Effector CD4-positive, alpha-beta T cell (primary cell): ENCODE measurements at regions not wholly inside any gene's neighbourhood (a gene's known extent, or its start where the extent isn't known, plus 50 kb on each side); places are given as distances from the start of the nearest gene placed in this dataset.
"Not testable (repeated sequence)": the region's sequence is repeated elsewhere in the genome, so short reads cannot be mapped to it uniquely, and the experiment has no call there.

Source experiments
- DNase-seq: peaks from one replicate; pipeline ENCODE4 v3.0.0-alpha.2; 2020

DNA sequence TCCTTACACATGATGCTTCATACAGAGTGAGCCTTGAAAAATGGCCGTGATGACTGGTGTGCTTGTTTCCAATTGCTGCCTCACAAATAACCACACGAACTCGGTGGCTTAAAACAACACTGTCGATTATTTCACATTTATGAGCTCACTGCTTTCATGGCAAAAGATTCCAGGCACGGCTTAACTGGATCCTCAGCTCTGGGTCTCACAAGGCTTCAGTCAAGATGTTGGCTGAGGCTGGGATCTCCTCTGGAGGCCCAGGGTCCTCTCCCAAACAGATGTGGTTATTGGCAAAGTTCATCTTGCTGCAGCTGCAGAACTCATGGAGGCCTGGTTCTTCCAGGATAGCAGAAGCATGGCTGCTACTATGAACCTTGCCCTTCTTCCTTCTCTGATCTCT is 144.6 kb downstream of the TFAP2C start:
- DNase-seq: no peak

DNA sequence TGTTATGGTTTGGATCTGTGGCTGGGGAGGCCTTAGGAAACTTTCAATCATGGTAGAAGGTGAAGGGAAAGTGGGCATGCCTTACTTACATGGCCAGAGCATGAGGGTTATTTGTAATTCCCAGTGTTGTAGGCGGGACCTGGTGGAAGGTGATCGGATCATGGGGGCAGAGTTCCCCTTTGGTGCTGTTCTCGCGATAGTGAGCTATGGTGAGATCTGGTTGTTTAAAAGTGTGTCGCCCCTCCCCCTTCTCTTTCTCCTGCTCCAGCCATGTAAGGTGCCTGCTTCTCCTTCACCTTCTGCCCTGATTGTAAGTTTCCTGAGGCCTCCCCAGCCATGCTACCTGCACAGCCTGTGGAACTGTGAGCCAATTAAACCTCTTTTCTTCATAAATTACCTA is 145.8 kb downstream of the TFAP2C start:
- no peak for DNase-seq

DNA sequence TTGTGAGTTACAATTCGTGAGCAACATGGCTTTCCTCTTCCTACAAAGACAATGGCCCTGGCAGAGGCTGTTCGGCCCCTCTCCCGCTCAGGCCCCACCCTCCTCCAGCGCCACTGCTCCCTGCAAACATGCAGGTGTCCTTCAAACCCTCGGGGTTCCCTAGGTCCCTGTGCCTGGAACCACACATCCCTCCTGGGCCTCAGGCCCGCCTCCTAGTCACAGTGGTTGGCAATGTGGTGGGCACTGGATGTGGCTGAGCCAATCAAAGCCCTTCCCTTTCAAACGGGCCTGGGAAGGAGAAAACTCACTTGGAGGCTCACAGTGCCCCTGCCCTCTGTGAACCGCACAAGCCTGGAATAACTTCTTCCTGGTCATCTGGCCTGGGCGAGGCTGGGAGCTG is 147.2 kb downstream of the TFAP2C start:
- no peak for DNase-seq

DNA sequence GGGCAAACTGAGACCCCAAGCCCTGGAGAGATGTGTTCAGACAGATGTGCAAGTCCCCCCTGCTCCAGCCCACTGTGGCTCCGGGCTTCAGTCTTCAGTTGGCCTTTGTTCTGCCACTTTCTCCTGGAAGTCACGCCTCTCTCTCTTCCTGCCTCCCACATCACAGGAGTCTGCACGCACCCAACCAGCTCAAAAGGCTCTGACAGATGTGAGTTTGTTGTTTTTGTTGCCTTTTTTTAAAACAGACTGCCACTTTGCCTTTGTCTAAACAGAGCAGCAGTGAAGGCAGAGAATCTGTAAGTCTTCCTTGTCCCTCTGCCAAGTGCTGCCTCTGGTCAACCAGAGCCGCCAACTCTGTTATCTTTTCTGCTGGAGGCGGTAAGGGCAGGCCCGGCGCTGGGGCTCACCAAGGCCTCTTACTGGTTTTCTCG is 149.7 kb downstream of the TFAP2C start:
- no peak for DNase-seq

DNA sequence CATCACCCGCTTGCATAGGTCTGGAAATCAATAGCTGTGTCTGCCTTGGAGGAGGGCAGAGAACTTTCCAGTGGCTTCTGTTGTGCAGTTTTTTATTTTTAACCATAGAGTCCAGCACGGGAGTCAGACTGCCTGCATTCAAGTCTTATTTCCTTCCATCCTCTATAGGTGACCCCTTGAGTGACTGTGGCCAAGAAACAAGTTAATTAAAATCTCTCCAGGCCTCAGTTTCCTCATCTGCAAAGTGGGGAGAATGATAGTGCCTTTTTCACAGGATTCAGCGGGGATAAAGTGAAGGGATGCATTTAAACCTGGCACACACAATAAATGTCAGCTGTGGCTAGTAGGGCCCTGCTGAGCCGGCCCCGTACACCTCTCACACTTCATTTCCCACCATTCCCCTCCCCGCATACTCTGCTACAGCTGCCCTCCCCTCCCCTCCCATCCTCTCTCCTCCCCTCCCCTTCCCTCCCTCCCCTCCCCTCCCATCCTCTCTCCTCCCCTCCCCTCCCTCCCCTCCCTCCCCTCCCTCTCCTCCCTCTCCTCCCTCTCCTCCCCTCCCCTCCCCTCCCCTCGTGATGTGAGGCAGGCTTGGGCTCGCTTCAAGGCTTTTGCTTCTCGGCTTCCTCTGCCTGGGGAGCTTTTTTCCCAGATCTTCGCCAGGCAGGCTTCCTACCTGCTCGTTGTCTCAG is 150.5 kb downstream of the TFAP2C start:
- no peak for DNase-seq

DNA sequence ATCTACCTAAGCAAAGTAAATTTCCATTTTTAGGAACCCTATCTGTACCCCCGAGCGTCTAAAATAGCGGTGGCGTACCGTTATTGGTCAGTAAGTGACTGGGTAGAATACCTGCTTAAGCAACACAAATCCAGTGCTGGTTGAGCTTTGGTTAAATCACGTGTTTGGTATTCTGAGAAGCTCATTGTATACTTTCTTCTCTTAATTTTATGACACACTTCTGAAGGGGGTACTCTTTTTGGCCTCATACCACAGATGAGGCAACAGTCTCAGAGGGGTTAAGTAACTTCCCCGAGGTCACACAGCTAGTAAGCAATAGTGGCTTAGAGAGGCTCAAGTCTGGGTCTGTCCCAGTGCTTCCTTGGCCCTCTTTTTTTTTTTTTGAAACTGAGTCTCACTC is 151.2 kb downstream of the TFAP2C start:
- no peak for DNase-seq

DNA sequence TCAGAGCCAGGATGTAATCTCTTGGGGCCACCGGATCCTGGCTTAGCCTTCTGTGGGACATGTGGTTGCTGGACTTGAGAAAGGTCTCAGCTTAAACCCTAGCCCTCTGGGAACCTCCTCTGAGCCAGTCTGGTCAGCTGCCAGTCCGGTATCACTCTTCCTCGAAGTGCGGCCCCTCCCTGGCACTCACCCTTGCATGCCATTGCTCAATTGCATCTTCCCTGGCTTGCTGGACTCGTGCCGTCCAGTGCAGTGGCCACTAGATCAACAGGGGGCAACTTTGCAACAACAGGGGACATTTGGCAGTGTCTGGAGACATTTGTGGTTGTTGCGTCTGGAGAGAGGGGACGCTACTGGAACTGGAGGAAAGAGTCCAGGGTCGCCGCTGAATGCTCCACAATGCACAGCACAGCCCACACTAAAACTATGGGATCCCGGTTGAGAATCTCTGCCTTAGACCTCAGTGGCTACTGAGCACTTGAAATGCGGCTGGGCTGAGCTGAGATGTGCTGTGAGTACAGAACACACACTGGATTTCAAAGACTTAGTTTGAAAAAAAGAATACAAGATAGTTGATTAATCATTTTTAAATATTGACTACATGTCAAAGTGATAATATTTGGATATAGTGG is 152.1 kb downstream of the TFAP2C start:
- DNase-seq: no peak

DNA sequence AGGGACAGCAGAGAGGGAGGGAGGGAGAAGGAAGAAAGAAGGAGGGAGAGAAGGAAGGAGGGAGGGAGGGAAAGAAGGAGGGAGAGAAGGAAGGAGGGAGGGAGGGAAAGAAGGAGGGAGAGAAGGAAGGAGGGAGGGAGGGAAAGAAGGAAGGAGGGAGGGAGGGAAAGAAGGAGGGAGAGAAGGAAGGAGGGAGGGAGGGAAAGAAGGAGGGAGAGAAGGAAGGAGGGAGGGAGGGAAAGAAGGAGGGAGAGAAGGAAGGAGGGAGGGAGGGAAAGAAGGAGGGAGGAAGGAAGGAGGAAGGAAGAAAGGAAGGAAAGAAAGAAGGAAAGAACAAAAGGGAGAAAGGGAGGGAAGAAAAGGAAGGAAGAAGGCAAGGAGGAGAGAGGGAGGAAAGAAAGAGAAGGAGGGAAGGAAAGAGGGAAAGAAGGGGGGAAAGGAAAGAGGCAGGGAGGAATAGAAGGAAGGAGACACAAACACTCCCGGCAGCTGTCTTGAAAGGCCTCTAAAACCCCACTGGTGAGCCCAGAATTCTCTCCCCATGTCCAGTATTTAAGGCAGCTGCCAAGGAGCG is 153.0 kb downstream of the TFAP2C start:
- DNase-seq: not testable (repeated sequence)

DNA sequence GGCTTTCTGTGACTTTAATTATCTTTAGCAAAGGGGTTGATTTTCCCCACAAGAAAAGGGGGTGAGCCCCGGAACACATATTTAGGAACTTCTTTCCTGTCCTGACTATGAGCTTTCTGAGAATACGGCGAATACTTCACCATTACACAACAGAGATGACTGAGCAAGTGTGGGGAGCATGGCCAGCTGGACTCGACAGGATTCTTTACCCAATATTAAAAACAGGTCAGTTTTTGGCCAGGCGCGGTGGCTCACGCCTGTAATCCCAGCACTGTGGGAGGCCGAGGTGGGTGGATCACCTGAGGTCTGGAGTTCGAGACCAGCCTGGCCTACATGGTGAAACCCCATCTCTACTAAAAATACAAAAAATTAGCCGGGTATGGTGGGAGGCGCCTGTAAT is 153.7 kb downstream of the TFAP2C start:
- not testable (repeated sequence) for DNase-seq

DNA sequence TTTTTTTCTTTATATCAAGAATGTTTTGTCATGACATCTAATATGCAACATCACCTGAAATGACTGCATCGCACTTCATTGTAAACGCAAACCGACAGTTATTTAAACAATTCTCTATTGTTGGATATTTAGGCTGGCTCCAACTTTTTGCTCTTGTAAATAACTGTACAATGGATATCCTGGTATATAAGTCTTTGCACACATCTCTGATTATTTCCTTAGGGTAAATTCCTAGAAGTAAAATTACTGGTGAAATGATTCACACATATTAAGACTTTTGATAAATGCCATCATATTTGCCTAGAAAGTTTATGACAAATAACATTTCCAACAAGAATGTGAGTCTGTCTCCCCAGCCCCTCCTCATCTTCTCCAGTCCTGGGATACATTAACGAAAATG is 154.7 kb downstream of the TFAP2C start:
- DNase-seq: no peak

DNA sequence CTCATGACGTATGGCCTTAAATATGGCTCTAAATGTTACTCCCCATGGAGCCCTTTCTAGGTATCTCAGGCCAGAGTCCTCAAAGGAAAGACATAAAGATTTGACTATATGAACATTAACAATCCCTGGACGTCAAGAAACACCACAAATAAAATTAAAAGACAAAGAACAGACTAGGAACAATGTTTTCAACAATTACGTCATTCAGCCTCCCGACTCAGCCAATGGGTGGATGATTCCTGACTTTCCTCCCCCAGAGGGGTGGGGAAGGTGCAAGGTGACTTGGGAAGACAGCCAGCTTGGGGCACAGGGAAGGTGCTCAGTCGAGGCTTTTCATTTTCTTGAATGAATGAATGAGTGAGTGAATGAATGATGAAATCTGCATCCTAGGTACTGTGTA is 157.4 kb downstream of the TFAP2C start:
- DNase-seq: no peak

DNA sequence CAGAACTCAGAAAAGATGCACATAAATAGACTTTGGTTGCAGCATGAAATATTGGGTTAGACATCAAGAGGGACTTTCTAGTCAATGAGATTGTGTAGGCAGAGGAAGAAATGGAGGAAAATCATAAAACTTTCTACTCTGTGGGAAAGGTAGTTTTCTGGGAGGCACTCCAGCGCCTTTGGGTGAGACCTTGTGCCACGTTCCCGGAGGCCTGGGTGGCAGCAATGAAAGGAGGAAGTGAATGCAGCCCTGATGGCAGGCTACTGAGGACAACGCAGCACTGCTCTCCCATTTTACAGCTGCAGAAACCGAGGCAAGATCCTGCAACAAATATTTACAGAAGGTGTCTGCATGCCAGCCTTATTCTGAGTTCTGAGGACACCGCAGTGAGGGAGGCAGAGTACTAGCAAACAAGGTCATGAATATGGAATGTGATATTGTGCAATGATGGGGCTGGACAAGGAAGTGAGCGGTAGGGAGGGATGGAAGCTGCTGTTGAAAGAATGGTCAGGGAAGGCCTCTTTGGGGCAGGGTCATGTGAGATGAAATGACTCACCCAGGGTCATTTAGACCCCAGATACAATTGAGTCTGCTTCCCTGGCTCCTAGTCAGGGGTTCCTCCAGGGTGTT is 159.1 kb downstream of the TFAP2C start:
- no peak for DNase-seq

DNA sequence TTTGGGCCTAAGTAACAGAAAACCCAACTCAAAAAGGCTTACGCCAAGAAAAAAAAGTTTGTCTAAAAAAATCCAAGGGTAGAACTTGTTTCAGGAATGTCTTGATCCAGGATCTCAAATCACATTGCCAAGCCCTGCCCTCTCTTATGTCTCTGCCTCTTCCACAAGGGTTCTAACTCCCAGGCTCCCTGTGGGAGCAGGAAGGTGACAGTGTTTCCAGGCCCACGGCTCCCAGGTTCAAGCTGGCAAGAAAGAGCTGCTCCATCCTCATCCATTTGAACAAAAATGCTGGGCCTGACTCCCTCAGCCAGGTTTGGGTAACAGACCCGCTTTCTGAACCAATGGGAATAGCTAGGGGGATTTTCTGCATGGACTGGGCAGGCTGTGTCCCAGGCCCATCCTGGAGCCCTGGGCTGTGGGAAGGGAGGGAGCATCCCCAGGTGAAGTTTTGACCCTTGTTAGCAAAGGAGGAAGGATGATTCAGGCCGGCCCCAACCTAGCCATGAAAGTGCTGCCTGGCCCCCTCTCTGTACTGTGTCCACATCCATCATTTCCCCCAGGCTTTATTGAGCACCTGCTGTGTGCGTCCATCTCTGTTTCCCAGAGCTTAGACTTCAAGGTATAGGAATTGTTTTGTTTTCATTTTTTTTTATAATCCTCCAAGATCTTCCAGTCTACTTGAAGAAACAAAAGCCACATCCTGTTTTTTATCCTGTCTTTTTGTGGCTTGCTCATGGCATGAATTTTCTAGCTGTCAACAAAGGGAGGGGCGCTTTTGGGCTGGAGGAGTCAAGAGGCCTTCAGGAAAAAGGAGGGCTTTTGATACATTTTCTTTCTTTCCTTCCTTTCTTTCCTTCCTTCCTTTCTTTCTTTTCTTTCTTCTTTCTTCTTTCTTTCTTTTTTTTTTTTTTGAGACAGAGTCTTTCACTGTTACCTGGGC is 159.8 kb downstream of the TFAP2C start:
- DNase-seq: no peak

DNA sequence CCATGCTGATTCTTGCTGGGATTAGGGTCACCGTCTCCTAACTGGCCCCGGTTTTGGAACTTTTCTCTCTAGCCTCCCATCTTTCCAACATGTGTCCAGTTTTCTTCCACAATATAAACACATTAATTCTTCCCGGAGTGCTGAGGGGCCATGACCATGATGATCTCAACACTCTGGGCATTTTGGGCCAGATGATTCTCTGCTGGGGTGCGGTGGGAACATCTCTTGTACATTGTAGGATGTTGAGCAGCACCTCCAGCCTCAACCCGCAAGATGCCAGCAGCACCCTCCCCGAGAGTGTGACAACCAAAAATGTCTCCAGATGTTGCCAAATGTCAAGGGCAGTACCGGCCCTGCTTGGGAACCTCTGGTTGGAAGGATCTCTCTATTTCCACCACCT is 164.8 kb downstream of the TFAP2C start:
- no peak for DNase-seq

DNA sequence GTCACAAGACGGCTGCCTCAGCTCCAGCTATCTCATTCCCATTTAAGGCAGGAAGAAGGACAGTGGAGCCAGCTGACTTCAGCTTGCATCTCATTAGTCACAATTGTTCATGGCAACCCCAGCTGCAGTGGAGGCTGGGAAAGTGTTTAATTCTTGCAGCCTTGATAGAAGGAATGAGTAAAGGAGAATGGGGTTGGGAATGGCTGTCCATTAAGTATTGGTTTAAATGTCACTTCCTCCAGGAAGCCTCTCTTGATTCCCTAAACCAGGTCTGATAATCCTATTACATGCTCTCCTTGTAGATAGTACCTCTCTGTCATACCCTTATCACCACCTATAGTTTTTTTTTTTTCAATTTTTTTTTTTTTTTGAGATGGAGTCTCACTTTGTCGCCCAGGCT is 166.4 kb downstream of the TFAP2C start:
- no peak for DNase-seq

DNA sequence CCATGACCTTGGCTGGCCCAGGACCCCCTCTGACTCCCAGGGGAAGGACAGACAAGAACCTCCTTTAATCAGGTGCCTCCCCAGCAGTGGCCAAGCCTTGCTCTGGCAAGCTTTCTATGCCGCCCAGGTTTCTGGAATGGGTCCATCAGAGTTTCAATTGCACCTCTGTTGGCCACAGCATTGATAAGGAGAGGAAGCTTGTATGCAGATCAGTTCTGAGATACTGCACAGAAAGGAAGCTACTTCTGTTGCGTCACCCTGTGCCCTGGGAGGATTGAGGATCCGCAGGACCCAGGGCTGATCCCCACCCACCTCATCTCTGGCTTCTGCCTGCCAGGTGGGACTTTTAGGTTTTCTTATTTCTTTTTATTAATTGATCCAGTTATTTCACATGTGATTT is 167.2 kb downstream of the TFAP2C start:
- DNase-seq: no peak

DNA sequence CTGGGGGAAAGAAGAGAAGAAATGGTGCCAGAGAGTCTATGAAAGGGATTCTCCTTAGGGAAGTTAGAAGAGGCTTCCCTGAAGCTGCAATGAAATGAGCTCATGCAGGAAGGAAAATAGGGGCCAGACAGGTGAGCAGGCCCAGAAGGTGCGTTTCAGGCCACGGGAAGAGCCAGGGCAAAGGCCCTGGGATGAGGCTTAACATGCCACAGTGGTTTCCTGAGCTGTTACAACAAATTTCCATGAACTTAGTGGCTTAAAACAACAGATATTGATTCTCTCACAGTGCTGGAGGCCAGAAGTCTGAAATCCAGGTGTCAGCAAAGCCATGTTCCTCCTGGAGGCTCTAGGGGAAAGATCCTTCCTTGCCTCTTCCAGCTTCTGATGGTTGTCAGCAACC is 167.9 kb downstream of the TFAP2C start:
- DNase-seq: no peak

DNA sequence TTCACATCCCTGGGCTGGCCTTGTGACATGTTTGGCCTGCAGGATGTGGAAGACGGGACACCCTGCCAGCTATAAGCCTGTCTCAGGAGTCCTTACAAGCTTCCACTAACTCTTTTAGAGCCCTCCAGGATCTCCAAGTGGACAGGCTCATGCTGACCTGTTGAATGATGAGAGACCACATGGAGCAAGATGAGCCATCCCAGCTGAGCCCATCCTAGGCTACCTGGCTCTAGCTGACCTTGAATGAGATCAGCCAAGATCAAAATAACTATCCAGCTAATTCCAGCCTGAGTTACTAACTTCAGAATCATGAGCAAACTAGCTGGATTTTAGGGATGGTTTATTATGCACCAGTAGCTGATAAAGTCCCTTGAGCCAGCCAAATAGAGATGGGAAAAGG is 169.5 kb downstream of the TFAP2C start:
- no peak for DNase-seq

DNA sequence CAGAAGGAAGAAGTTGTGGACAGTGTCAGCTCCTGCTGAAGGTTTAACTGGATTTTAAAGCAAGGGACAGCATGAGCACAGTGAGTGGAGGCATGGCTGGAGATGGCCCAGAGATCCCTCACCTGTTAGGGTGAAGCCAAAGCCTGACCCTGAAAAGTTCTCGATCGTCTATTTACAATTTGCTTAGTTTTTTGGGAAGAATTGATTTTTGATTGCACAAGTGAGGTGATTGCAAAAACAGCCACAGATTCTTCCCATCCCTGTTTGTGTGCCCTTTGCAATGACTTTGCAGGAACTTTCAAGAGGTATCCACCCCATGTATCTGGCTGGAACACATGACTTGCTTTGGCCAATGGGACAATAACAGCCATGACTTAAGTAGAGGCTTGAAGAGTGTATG is 170.1 kb downstream of the TFAP2C start:
- DNase-seq: no peak

DNA sequence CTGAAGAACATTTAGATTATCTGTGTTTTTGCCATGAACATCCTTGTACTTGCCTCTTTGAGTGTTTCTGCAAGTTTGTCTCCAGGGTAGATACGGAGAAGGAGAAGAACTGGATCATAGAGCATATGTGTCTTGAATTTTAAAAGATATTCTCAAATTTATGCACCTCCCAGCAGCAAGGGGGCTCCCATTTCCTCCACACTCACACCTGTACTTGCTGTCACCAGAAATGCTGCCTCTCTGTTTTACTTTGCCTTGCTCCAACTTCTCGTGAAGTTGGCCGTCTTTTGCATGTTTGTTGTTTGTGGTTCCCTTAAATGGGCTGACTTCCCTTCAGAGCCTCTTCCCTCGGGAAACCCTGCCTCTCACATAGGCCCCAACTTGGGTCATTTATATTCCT is 171.0 kb downstream of the TFAP2C start:
- no peak for DNase-seq

DNA sequence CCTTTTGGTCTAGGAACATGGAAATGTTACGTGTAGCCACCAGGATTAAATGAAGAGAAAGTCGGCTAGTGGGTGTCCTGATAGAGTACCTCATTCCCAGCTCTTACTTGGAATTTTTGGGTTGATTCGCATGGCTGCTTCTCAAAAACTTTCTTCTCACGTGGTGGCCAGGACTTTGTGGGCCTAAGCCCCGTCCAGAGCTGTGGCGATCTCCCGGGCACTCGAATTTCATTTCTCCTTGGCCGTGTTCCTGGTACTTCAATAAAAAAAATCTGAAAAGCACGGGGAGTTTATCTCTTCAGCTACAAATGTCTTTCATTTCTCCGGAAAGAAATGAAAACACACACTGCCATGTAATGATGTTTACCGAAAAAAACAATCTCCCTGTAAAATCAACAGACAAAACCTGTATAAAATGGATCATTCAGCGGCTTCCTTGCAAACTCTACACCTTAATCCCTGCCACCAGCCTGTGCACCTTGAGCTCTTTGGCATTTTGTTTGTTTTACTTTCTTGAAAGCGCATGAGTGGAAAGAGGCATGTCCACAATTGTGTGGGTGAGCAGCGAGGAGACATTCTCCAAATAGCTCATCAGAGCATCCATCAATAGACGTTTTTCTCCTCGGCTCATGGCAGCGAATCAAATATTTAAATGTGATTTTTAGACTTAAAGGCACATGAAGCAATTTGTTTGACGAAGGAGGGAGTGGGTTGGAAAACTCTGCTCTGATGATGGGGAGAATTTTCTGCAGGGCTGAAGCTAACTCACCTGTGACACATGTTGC is 173.1 kb downstream of the TFAP2C start:
- no peak for DNase-seq

DNA sequence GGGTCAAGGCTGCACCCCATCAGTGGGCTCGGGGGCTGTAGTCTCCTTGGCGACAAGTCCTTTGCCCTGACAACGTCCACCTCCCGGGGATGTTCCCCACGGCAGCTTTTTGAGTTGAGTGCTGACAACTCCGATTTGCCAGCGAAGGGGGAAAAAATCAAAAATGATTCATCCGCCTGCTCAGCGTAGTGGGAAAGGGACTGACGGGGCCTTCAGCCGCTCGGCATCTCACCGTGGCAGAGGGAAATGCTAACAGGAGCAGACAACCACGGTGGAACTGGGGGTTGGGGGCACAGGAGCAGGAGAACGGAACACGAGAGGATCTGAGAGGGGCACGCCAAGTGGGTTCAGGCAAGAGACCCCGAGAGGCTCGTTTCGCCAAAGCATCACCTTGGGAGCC is 173.7 kb downstream of the TFAP2C start:
- DNase-seq: no peak
